ENCODE measurements at regions not wholly inside any gene's neighbourhood (a gene's known extent, or its start where the extent isn't known, plus 50 kb on each side); places are given as distances from the start of the nearest gene placed in this dataset.

- DNase-seq (no peak), ATAC-seq (no peak)
- no peaks in the 10 kb centered on the region for H3K9me3 ChIP-seq
- intact Hi-C loops (cut with DNase I): no loop called here
- H3K4me1 ChIP-seq: no peaks in the 10 kb centered on the region
- no peak for TF ChIP-seq CTCF (IDR thresholded peaks at IDR 0.05)
- H3K4me3 ChIP-seq: no peak overlapping the region
- no peaks in the 10 kb centered on the region for H3K36me3 ChIP-seq
- no peaks in the 10 kb centered on the region for H3K27me3 ChIP-seq
- no peak overlapping the region for H3K27ac ChIP-seq
Observed at GRCh38 chr5:117568622-117569021, 994.0 kb upstream of the SEMA6A start.

GRCh38 chr5:117568126-117568525 is 993.5 kb upstream of the SEMA6A start:
- no peaks in the 10 kb centered on the region for H3K27me3 ChIP-seq
- H3K4me1 ChIP-seq: no peaks in the 10 kb centered on the region
- ATAC-seq: no peak
- no peak overlapping the region for H3K27ac ChIP-seq
- DNase-seq: no peak
- H3K9me3 ChIP-seq: no peaks in the 10 kb centered on the region
- intact Hi-C loops (cut with DNase I): no loop called here
- H3K36me3 ChIP-seq: no peaks in the 10 kb centered on the region
- H3K4me3 ChIP-seq: no peak overlapping the region
- no peak for TF ChIP-seq CTCF (IDR thresholded peaks at IDR 0.05)

- TF ChIP-seq CTCF (IDR thresholded peaks at IDR 0.05): no peak
- Histone ChIP-seq H3K36me3 (no peaks in the 10 kb centered on the region), H3K27me3 (no peaks in the 10 kb centered on the region), H3K27ac (no peak overlapping the region), H3K9me3 (no peaks in the 10 kb centered on the region), H3K4me3 (no peak overlapping the region), H3K4me1 (no peaks in the 10 kb centered on the region)
- no peak for DNase-seq
- ATAC-seq: no peak
- intact Hi-C loops (cut with DNase I): no loop called here
Observed at GRCh38 chr5:117562647-117563046, 988.0 kb upstream of the SEMA6A start.

- Histone ChIP-seq H3K4me3 (no peak overlapping the region), H3K36me3 (no peaks in the 10 kb centered on the region), H3K4me1 (no peaks in the 10 kb centered on the region), H3K27me3 (no peaks in the 10 kb centered on the region), H3K9me3 (no peaks in the 10 kb centered on the region), H3K27ac (no peak overlapping the region)
- ATAC-seq: no peak
- no peak for TF ChIP-seq CTCF (IDR thresholded peaks at IDR 0.05)
- intact Hi-C loops (cut with DNase I): no loop called here
- DNase-seq: no peak
Observed at GRCh38 chr5:117561531-117561930, 986.9 kb upstream of the SEMA6A start.

GRCh38 chr5:117559005-117559844 is 984.6 kb upstream of the SEMA6A start:
- Histone ChIP-seq H3K36me3 (no peaks in the 10 kb centered on the region), H3K4me3 (no peak overlapping the region), H3K27me3 (no peaks in the 10 kb centered on the region), H3K4me1 (no peaks in the 10 kb centered on the region), H3K27ac (no peak overlapping the region), H3K9me3 (no peaks in the 10 kb centered on the region)
- intact Hi-C loops (cut with DNase I): no loop called here
- DNase-seq (no peak), ATAC-seq (no peak)
- TF ChIP-seq CTCF (IDR thresholded peaks at IDR 0.05): no peak
